ENCODE measurements at regions not wholly inside any gene's neighbourhood (a gene's known extent, or its start where the extent isn't known, plus 50 kb on each side); places are given as distances from the start of the nearest gene placed in this dataset.
"Not testable (repeated sequence)": the region's sequence is repeated elsewhere in the genome, so short reads cannot be mapped to it uniquely, and the experiment has no call there.

- H3K27ac ChIP-seq (ENCODE audit: low read length) = no peak overlapping the region
- no CpG with 5 or more reads among the region's 41 CpGs for WGBS (ENCODE audit: insufficient coverage, low lambda C conversion rate)
- H3K36me3 ChIP-seq (ENCODE audit: control insufficient read depth, insufficient read depth, low read length) = no peaks in the 10 kb centered on the region
- DNase-seq = no peak
- H3K9me3 ChIP-seq (ENCODE audit: control insufficient read depth, low read depth, low read length) = peaks cover 5% of the 10 kb centered on the region
- no peaks in the 10 kb centered on the region for H3K4me1 ChIP-seq (ENCODE audit: control insufficient read depth, insufficient read depth, low read length)
- H3K4me3 ChIP-seq (ENCODE audit: low read length) = no peak overlapping the region
- H3K27me3 ChIP-seq (ENCODE audit: control insufficient read depth, insufficient read depth, low read length) = no peaks in the 10 kb centered on the region
Measured at GRCh38 chr12:33052141-33053051, 155.8 kb upstream of the PKP2 start.

- H3K27ac ChIP-seq (ENCODE audit: low read length) = no peak overlapping the region
- H3K9me3 ChIP-seq (ENCODE audit: control insufficient read depth, low read depth, low read length) = peaks cover 2% of the 10 kb centered on the region
- DNase-seq = no peak
- H3K27me3 ChIP-seq (ENCODE audit: control insufficient read depth, insufficient read depth, low read length) = no peaks in the 10 kb centered on the region
- H3K36me3 ChIP-seq (ENCODE audit: control insufficient read depth, insufficient read depth, low read length) = no peaks in the 10 kb centered on the region
- 0% methylated on average over 1 of the region's 4 CpGs for WGBS (ENCODE audit: insufficient coverage, low lambda C conversion rate)
- H3K4me3 ChIP-seq (ENCODE audit: low read length) = no peak overlapping the region
- H3K4me1 ChIP-seq (ENCODE audit: control insufficient read depth, insufficient read depth, low read length) = no peaks in the 10 kb centered on the region
Measured at GRCh38 chr12:33047666-33048065, 151.1 kb upstream of the PKP2 start.

- H3K27ac ChIP-seq (ENCODE audit: low read length) = no peak overlapping the region
Measured at GRCh38 chr12:33044447-33044846, 147.9 kb upstream of the PKP2 start.

GRCh38 chr12:33041562-33041961, 145.0 kb upstream of the PKP2 start:
- Histone ChIP-seq H3K27ac (ENCODE audit: low read length) (no peak overlapping the region), H3K4me1 (ENCODE audit: control insufficient read depth, insufficient read depth, low read length) (no peaks in the 10 kb centered on the region), H3K27me3 (ENCODE audit: control insufficient read depth, insufficient read depth, low read length) (no peaks in the 10 kb centered on the region), H3K36me3 (ENCODE audit: control insufficient read depth, insufficient read depth, low read length) (no peaks in the 10 kb centered on the region), H3K9me3 (ENCODE audit: control insufficient read depth, low read depth, low read length) (peaks cover 2% of the 10 kb centered on the region), H3K4me3 (ENCODE audit: low read length) (no peak overlapping the region)
- DNase-seq = no peak
- 100% methylated on average over 2 of the region's 3 CpGs for WGBS (ENCODE audit: insufficient coverage, low lambda C conversion rate)

More at GRCh38 chr12:33044447-33044846, 147.9 kb upstream of the PKP2 start:
- no peaks in the 10 kb centered on the region for H3K4me1 ChIP-seq (ENCODE audit: control insufficient read depth, insufficient read depth, low read length)
- no peaks in the 10 kb centered on the region for H3K36me3 ChIP-seq (ENCODE audit: control insufficient read depth, insufficient read depth, low read length)
- DNase-seq = no peak
- no peak overlapping the region for H3K4me3 ChIP-seq (ENCODE audit: low read length)
- no peaks in the 10 kb centered on the region for H3K27me3 ChIP-seq (ENCODE audit: control insufficient read depth, insufficient read depth, low read length)
- WGBS (ENCODE audit: insufficient coverage, low lambda C conversion rate) = 67% methylated on average over 1 of the region's 3 CpGs
- H3K9me3 ChIP-seq (ENCODE audit: control insufficient read depth, low read depth, low read length) = peaks cover 2% of the 10 kb centered on the region

- H3K27ac ChIP-seq (ENCODE audit: low read length); H3K36me3 ChIP-seq (ENCODE audit: control insufficient read depth, insufficient read depth, low read length); DNase-seq; H3K9me3 ChIP-seq (ENCODE audit: control insufficient read depth, low read depth, low read length); H3K4me3 ChIP-seq (ENCODE audit: low read length); H3K27me3 ChIP-seq (ENCODE audit: control insufficient read depth, insufficient read depth, low read length); H3K4me1 ChIP-seq (ENCODE audit: control insufficient read depth, insufficient read depth, low read length): not testable (repeated sequence)
- WGBS (ENCODE audit: insufficient coverage, low lambda C conversion rate) = no CpG with 5 or more reads among the region's 19 CpGs
Measured at GRCh38 chr12:33033999-33034398, 137.4 kb upstream of the PKP2 start.

GRCh38 chr12:33026791-33027190, 130.2 kb upstream of the PKP2 start:
- no peaks in the 10 kb centered on the region for H3K36me3 ChIP-seq (ENCODE audit: control insufficient read depth, insufficient read depth, low read length)
- peaks cover 10% of the 10 kb centered on the region for H3K9me3 ChIP-seq (ENCODE audit: control insufficient read depth, low read depth, low read length)
- H3K27ac ChIP-seq (ENCODE audit: low read length) = no peak overlapping the region
- no peaks in the 10 kb centered on the region for H3K27me3 ChIP-seq (ENCODE audit: control insufficient read depth, insufficient read depth, low read length)
- H3K4me1 ChIP-seq (ENCODE audit: control insufficient read depth, insufficient read depth, low read length) = no peaks in the 10 kb centered on the region
- DNase-seq = no peak
- H3K4me3 ChIP-seq (ENCODE audit: low read length) = no peak overlapping the region

- H3K36me3 ChIP-seq (ENCODE audit: control insufficient read depth, insufficient read depth, low read length); H3K4me1 ChIP-seq (ENCODE audit: control insufficient read depth, insufficient read depth, low read length); H3K4me3 ChIP-seq (ENCODE audit: low read length); H3K27ac ChIP-seq (ENCODE audit: low read length); DNase-seq; H3K27me3 ChIP-seq (ENCODE audit: control insufficient read depth, insufficient read depth, low read length): not testable (repeated sequence)
- H3K9me3 ChIP-seq (ENCODE audit: control insufficient read depth, low read depth, low read length) = peaks cover 13% of the 10 kb centered on the region
- WGBS (ENCODE audit: insufficient coverage, low lambda C conversion rate) = no CpG with 5 or more reads among the region's 20 CpGs
Measured at GRCh38 chr12:33022724-33023123, 126.1 kb upstream of the PKP2 start.

GRCh38 chr12:33017029-33017428, 120.5 kb upstream of the PKP2 start:
- not testable (repeated sequence) for DNase-seq; H3K36me3 ChIP-seq (ENCODE audit: control insufficient read depth, insufficient read depth, low read length); H3K4me1 ChIP-seq (ENCODE audit: control insufficient read depth, insufficient read depth, low read length); H3K9me3 ChIP-seq (ENCODE audit: control insufficient read depth, low read depth, low read length); H3K4me3 ChIP-seq (ENCODE audit: low read length); H3K27me3 ChIP-seq (ENCODE audit: control insufficient read depth, insufficient read depth, low read length); H3K27ac ChIP-seq (ENCODE audit: low read length)
- WGBS (ENCODE audit: insufficient coverage, low lambda C conversion rate) = 100% methylated on average over 1 of the region's 2 CpGs

GRCh38 chr12:33012226-33012625, 115.6 kb upstream of the PKP2 start:
- no peaks in the 10 kb centered on the region for H3K36me3 ChIP-seq (ENCODE audit: control insufficient read depth, insufficient read depth, low read length)
- 38% methylated on average over 1 of the region's 3 CpGs for WGBS (ENCODE audit: insufficient coverage, low lambda C conversion rate)
- H3K9me3 ChIP-seq (ENCODE audit: control insufficient read depth, low read depth, low read length) = no peaks in the 10 kb centered on the region
- H3K27ac ChIP-seq (ENCODE audit: low read length) = no peak overlapping the region
- DNase-seq = no peak
- H3K27me3 ChIP-seq (ENCODE audit: control insufficient read depth, insufficient read depth, low read length) = no peaks in the 10 kb centered on the region
- no peak overlapping the region for H3K4me3 ChIP-seq (ENCODE audit: low read length)
- H3K4me1 ChIP-seq (ENCODE audit: control insufficient read depth, insufficient read depth, low read length) = no peaks in the 10 kb centered on the region

- Histone ChIP-seq H3K36me3 (ENCODE audit: control insufficient read depth, insufficient read depth, low read length) (no peaks in the 10 kb centered on the region), H3K27me3 (ENCODE audit: control insufficient read depth, insufficient read depth, low read length) (no peaks in the 10 kb centered on the region), H3K4me3 (ENCODE audit: low read length) (no peak overlapping the region), H3K4me1 (ENCODE audit: control insufficient read depth, insufficient read depth, low read length) (no peaks in the 10 kb centered on the region), H3K27ac (ENCODE audit: low read length) (no peak overlapping the region), H3K9me3 (ENCODE audit: control insufficient read depth, low read depth, low read length) (peaks cover 3% of the 10 kb centered on the region)
- DNase-seq = no peak
- WGBS (ENCODE audit: insufficient coverage, low lambda C conversion rate) = no CpG with 5 or more reads among the region's 1 CpG
Measured at GRCh38 chr12:33006106-33006505, 109.5 kb upstream of the PKP2 start.

GRCh38 chr12:33000016-33000415, 103.4 kb upstream of the PKP2 start:
- no peaks in the 10 kb centered on the region for H3K27me3 ChIP-seq (ENCODE audit: control insufficient read depth, insufficient read depth, low read length)
- no peaks in the 10 kb centered on the region for H3K4me1 ChIP-seq (ENCODE audit: control insufficient read depth, insufficient read depth, low read length)
- H3K4me3 ChIP-seq (ENCODE audit: low read length) = no peak overlapping the region
- no peaks in the 10 kb centered on the region for H3K36me3 ChIP-seq (ENCODE audit: control insufficient read depth, insufficient read depth, low read length)
- WGBS (ENCODE audit: insufficient coverage, low lambda C conversion rate) = no CpG with 5 or more reads among the region's 2 CpGs
- no peak for DNase-seq
- H3K9me3 ChIP-seq (ENCODE audit: control insufficient read depth, low read depth, low read length) = peaks cover 3% of the 10 kb centered on the region
- no peak overlapping the region for H3K27ac ChIP-seq (ENCODE audit: low read length)

All from large intestine (tissue), 3 donors.